GM19043 (cell line): ENCODE measurements at regions not wholly inside any gene's neighbourhood (a gene's known extent, or its start where the extent isn't known, plus 50 kb on each side); places are given as distances from the start of the nearest gene placed in this dataset.

ENCODE experiments used
- ATAC-seq: cut with Tn5 transposase; IDR thresholded peaks from one replicate; pipeline ENCODE4 v1.9.1; 2021; ENCODE audit warnings: low read depth; ENCODE audit not compliant: unreplicated experiment

GRCh38 chr20:40970218-40970617 is 58.4 kb upstream of the TOP1 start:
- no peak for ATAC-seq

DNA sequence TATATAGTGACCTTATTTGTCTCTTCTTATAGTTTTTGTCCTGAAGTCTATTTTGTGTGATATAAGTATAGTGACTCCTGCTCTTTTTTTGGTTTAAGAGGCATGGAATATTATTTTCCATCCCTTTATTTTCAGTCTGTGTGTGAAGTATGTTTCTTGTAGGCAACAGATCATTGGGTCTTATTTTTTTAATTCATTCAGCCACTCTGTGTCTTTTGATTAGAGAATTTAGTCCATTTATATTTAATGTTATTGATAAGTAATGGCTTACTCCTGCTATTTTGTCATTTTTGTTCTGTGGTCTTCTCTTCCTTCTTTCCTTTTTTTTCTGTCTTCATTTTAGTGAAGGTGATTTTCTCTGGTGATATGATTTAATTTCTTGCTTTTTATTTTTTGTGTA is 51.4 kb upstream of the TOP1 start:
- no peak for ATAC-seq

DNA sequence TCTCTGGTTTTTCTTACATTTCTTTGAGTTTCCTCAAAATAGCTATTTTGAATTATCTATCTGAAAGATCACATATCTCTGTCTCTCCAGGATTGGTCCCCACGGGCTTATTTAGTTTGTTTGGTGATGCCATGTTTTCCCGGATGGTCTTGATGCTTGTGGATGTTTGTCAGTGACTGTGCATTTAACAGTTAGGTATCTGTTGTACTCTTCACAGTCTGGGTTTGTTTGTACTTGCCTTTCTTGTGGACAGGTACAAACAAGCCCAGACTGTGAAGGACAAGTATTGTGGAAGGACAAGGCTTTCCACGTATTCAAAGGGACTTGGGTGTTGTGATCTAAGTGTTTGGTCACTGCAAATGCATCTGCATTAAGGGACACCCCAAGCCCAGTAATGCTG is 49.9 kb upstream of the TOP1 start:
- no peak for ATAC-seq
